ENCODE measurements at regions not wholly inside any gene's neighbourhood (a gene's known extent, or its start where the extent isn't known, plus 50 kb on each side); places are given as distances from the start of the nearest gene placed in this dataset.

DNA sequence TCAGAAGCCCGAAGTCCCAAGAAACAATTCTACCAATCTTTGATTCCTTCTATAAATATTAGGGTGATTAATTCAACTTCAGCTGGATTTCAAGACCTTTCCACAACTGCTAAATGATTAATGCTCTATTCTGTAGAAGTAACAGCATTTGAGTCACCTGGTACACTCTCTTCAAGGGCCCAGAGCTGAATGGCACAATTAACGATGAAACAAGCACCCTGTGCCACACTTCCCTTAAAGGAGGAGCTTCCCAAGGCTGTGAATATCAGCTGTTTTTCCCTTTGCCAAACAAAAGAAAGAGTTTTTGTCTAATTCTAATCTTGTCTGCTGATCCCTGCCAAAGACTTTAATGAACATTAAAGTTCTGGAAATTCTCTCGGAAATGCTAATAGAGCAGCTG is 56.0 kb downstream of the BOD1L2 start:
- no peak overlapping the region for H3K27ac ChIP-seq (ENCODE audit: low read length)
- H3K27me3 ChIP-seq (ENCODE audit: low read depth, low read length) = peaks cover 22% of the 10 kb centered on the region
- H3K79me2 ChIP-seq (ENCODE audit: low read length) = no peaks in the 10 kb centered on the region
- H4K20me1 ChIP-seq (ENCODE audit: insufficient read depth, low read length) = no peaks in the 10 kb centered on the region
- no peak overlapping the region for H3K4me2 ChIP-seq (ENCODE audit: low read length)
- TF ChIP-seq, protein P1, sequence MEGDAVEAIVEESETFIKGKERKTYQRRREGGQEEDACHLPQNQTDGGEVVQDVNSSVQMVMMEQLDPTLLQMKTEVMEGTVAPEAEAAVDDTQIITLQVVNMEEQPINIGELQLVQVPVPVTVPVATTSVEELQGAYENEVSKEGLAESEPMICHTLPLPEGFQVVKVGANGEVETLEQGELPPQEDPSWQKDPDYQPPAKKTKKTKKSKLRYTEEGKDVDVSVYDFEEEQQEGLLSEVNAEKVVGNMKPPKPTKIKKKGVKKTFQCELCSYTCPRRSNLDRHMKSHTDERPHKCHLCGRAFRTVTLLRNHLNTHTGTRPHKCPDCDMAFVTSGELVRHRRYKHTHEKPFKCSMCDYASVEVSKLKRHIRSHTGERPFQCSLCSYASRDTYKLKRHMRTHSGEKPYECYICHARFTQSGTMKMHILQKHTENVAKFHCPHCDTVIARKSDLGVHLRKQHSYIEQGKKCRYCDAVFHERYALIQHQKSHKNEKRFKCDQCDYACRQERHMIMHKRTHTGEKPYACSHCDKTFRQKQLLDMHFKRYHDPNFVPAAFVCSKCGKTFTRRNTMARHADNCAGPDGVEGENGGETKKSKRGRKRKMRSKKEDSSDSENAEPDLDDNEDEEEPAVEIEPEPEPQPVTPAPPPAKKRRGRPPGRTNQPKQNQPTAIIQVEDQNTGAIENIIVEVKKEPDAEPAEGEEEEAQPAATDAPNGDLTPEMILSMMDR (IDR thresholded peaks at IDR 0.05; ENCODE audit: low read depth, low read length) = no peak
- TF ChIP-seq EZH2phosphoT487 (IDR thresholded peaks at IDR 0.05; ENCODE audit: low read depth) = no peak
- H2AFZ ChIP-seq (ENCODE audit: low read depth, low read length) = no peak overlapping the region
- no peak overlapping the region for H3K4me3 ChIP-seq (ENCODE audit: low read length)
- H3K9me3 ChIP-seq (ENCODE audit: insufficient read depth, low read length) = no peaks in the 10 kb centered on the region
- H3K9ac ChIP-seq (ENCODE audit: low read length) = no peak overlapping the region
- H3K36me3 ChIP-seq (replicated peaks; ENCODE audit: low read depth, low read length) = no peaks in the 10 kb centered on the region
- peaks cover 8% of the 10 kb centered on the region for H3K4me1 ChIP-seq (ENCODE audit: low read length)

DNA sequence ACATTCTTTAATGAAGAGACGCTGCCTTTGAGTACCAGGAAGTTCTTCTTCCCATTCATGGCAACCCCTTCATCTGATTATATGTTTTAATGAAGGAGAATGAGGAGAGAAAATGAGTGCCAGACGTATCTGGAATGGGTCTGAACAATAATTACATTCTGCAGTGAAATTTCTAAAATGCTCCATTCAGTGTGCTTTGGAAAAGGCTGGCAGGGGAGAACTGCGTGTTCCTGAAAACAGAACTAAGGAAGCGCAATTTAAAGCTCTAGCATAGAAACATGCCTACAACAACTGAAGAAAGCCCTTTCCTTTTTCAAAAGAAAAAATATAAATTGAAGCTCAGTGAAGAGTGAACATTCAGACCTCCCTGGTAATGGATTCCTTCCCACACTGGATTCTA is 58.8 kb downstream of the BOD1L2 start:
- Histone ChIP-seq H3K36me3 (replicated peaks; ENCODE audit: low read depth, low read length) (no peaks in the 10 kb centered on the region), H3K9me3 (ENCODE audit: insufficient read depth, low read length) (no peaks in the 10 kb centered on the region), H4K20me1 (ENCODE audit: insufficient read depth, low read length) (no peaks in the 10 kb centered on the region), H3K27ac (ENCODE audit: low read length) (no peak overlapping the region), H3K9ac (ENCODE audit: low read length) (no peak overlapping the region), H3K4me3 (ENCODE audit: low read length) (no peak overlapping the region), H3K79me2 (ENCODE audit: low read length) (no peaks in the 10 kb centered on the region), H3K4me2 (ENCODE audit: low read length) (no peak overlapping the region), H2AFZ (ENCODE audit: low read depth, low read length) (no peak overlapping the region), H3K4me1 (ENCODE audit: low read length) (peaks cover 27% of the 10 kb centered on the region), H3K27me3 (ENCODE audit: low read depth, low read length) (peaks cover 35% of the 10 kb centered on the region)
- TF ChIP-seq, protein P1 (IDR thresholded peaks at IDR 0.05; ENCODE audit: low read depth, low read length) = no peak
- no peak for TF ChIP-seq EZH2phosphoT487 (IDR thresholded peaks at IDR 0.05; ENCODE audit: low read depth)

- H3K4me3 ChIP-seq (ENCODE audit: low read length) = no peak overlapping the region
- H3K79me2 ChIP-seq (ENCODE audit: low read length) = no peaks in the 10 kb centered on the region
- peaks cover 46% of the 10 kb centered on the region for H3K27me3 ChIP-seq (ENCODE audit: low read depth, low read length)
- no peak for TF ChIP-seq EZH2phosphoT487 (IDR thresholded peaks at IDR 0.05; ENCODE audit: low read depth)
- TF ChIP-seq, protein P1 (IDR thresholded peaks at IDR 0.05; ENCODE audit: low read depth, low read length) = no peak
- no peak overlapping the region for H3K4me2 ChIP-seq (ENCODE audit: low read length)
- no peak overlapping the region for H3K27ac ChIP-seq (ENCODE audit: low read length)
- no peaks in the 10 kb centered on the region for H3K36me3 ChIP-seq (replicated peaks; ENCODE audit: low read depth, low read length)
- no peak overlapping the region for H3K9ac ChIP-seq (ENCODE audit: low read length)
- no peak overlapping the region for H2AFZ ChIP-seq (ENCODE audit: low read depth, low read length)
- no peaks in the 10 kb centered on the region for H3K9me3 ChIP-seq (ENCODE audit: insufficient read depth, low read length)
- H4K20me1 ChIP-seq (ENCODE audit: insufficient read depth, low read length) = no peaks in the 10 kb centered on the region
- H3K4me1 ChIP-seq (ENCODE audit: low read length) = peaks cover 29% of the 10 kb centered on the region
These were observed 60.4 kb downstream of the BOD1L2 start for GRCh38 chr18:57207124-57207916.

DNA sequence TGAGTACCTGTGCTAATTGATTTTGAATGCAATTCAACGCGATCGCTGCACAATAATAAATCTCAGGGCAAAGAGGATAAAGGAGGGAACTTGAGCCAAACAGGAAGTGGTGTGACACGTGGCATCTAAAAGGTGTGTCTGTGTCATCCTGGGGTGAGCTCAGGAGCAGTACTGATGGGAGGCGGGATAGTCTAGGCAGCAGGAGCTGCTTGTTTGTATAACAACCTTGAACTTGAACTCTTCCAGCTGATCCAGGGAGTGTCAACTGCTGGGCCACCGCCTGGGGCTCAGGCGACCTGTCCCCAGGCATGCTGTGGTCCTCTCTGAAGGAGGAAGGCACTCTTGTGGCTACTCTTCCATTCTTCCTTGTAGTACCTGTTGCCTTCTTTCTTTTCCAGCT is 61.2 kb downstream of the BOD1L2 start:
- Histone ChIP-seq H2AFZ (ENCODE audit: low read depth, low read length) (no peak overlapping the region), H3K4me2 (ENCODE audit: low read length) (no peak overlapping the region), H3K4me3 (ENCODE audit: low read length) (no peak overlapping the region), H3K27me3 (ENCODE audit: low read depth, low read length) (peaks cover 41% of the 10 kb centered on the region), H4K20me1 (ENCODE audit: insufficient read depth, low read length) (no peaks in the 10 kb centered on the region), H3K9ac (ENCODE audit: low read length) (no peak overlapping the region), H3K79me2 (ENCODE audit: low read length) (no peaks in the 10 kb centered on the region), H3K4me1 (ENCODE audit: low read length) (peaks cover 29% of the 10 kb centered on the region), H3K36me3 (replicated peaks; ENCODE audit: low read depth, low read length) (no peaks in the 10 kb centered on the region), H3K9me3 (ENCODE audit: insufficient read depth, low read length) (no peaks in the 10 kb centered on the region), H3K27ac (ENCODE audit: low read length) (no peak overlapping the region)
- TF ChIP-seq EZH2phosphoT487 (IDR thresholded peaks at IDR 0.05; ENCODE audit: low read depth) = no peak
- TF ChIP-seq, protein P1 (IDR thresholded peaks at IDR 0.05; ENCODE audit: low read depth, low read length) = no peak

Measured in OCI-LY3 (cell line).